ENCODE measurements at regions not wholly inside any gene's neighbourhood (a gene's known extent, or its start where the extent isn't known, plus 50 kb on each side); places are given as distances from the start of the nearest gene placed in this dataset.
"Not testable (repeated sequence)": the region's sequence is repeated elsewhere in the genome, so short reads cannot be mapped to it uniquely, and the experiment has no call there.

GRCh38 chr16:13823501-13823900 is 96.5 kb upstream of the ERCC4 start:
- no peak for ATAC-seq

GRCh38 chr16:13829697-13830299 is 90.2 kb upstream of the ERCC4 start:
- no peak for ATAC-seq

- ATAC-seq: no peak
These were observed 86.4 kb upstream of the ERCC4 start for GRCh38 chr16:13833515-13833914.

- no peak for ATAC-seq
These were observed 84.6 kb upstream of the ERCC4 start for GRCh38 chr16:13835387-13835786.

- ATAC-seq: no peak
These were observed 83.8 kb upstream of the ERCC4 start for GRCh38 chr16:13835935-13836730.

GRCh38 chr16:13838401-13839190 is 81.4 kb upstream of the ERCC4 start:
- no peak for ATAC-seq

GRCh38 chr16:13839577-13839976 is 80.4 kb upstream of the ERCC4 start:
- ATAC-seq: no peak

- no peak for ATAC-seq
These were observed 74.7 kb upstream of the ERCC4 start for GRCh38 chr16:13845232-13845631.

GRCh38 chr16:13848795-13849194 is 71.2 kb upstream of the ERCC4 start:
- ATAC-seq: no peak

- not testable (repeated sequence) for ATAC-seq
These were observed 69.8 kb upstream of the ERCC4 start for GRCh38 chr16:13850173-13850572.

- no peak for ATAC-seq
These were observed 67.1 kb upstream of the ERCC4 start for GRCh38 chr16:13852827-13853226.

GRCh38 chr16:13856398-13856797 is 63.6 kb upstream of the ERCC4 start:
- ATAC-seq: no peak

GRCh38 chr16:13856811-13857511 is 63.0 kb upstream of the ERCC4 start:
- no peak for ATAC-seq

- no peak for ATAC-seq
These were observed 60.9 kb upstream of the ERCC4 start for GRCh38 chr16:13858873-13859580.

- no peak for ATAC-seq
These were observed 56.7 kb upstream of the ERCC4 start for GRCh38 chr16:13863075-13863765.

- no peak for ATAC-seq
These were observed 55.3 kb upstream of the ERCC4 start for GRCh38 chr16:13864689-13865088.

GRCh38 chr16:13866073-13866472 is 53.9 kb upstream of the ERCC4 start:
- ATAC-seq: no peak

Measured in activated CD4-positive, CD25-positive, alpha-beta regulatory T cell treated with anti-CD3 and anti-CD28 coated beads, Interleukin-2, amount 50 U/mL, for 24 hours (primary cell).